Activated B cell treated with CpG ODN at 0.5 μM for 24 hours (primary cell): ENCODE measurements at regions not wholly inside any gene's neighbourhood (a gene's known extent, or its start where the extent isn't known, plus 50 kb on each side); places are given as distances from the start of the nearest gene placed in this dataset.

Experiments
- ATAC-seq: fragments of 200-7000 bp; cut with Tn5 transposase; one replicate; pipeline ENCODE4 v1.10.0; 2021; ENCODE audit warnings: low read depth, mild to moderate bottlenecking, moderate library complexity
- CTCF ChIA-PET: fragments of 350-600 bp; sonication (Branson Sonifier 250); formaldehyde crosslinking; loops from one replicate; lab custom pipeline; 2021; ENCODE audit warnings: antibody characterized with exemption; lab: Charles Lee
- POLR2A ChIA-PET: fragments of 350-600 bp; sonication (Branson Sonifier 250); formaldehyde crosslinking; loops from one replicate; lab custom pipeline; 2021; ENCODE audit warnings: antibody characterized with exemption; lab: Charles Lee
- DNase-seq: peaks from one replicate; pipeline ENCODE4 v3.0.0; 2022
- H3K27ac Mint-ChIP-seq: one replicate; pipeline ENCODE4 v1.8.0; 2020; ENCODE audit warnings: mixed read lengths
- H3K27me3 Mint-ChIP-seq: one replicate; pipeline ENCODE4 v1.8.0; 2021; ENCODE audit warnings: mixed read lengths
- H3K36me3 Mint-ChIP-seq: one replicate; pipeline ENCODE4 v1.8.0; 2021; ENCODE audit warnings: low read depth, mixed read lengths
- H3K4me1 Mint-ChIP-seq: one replicate; pipeline ENCODE4 v1.8.0; 2021; ENCODE audit warnings: mixed read lengths
- H3K4me3 Mint-ChIP-seq: one replicate; pipeline ENCODE4 v1.8.0; 2020; ENCODE audit warnings: mild to moderate bottlenecking, mixed read lengths
- H3K9me3 Mint-ChIP-seq: one replicate; pipeline ENCODE4 v1.8.0; 2020; ENCODE audit warnings: mixed read lengths
- CTCF ChIP-seq: fragments of 200-600 bp; IDR thresholded peaks from one replicate; pipeline ENCODE4 v1.8.0; 2022; ENCODE audit warnings: antibody characterized with exemption, mild to moderate bottlenecking
- intact Hi-C: fragments of 100-400 bp; cut with micrococcal nuclease; formaldehyde crosslinking; loops from one replicate; pipeline ENCODE4 v1.15.1; 2024

GRCh38 chr3:177665122-177665808, 468.0 kb upstream of the TBL1XR1 start:
- ATAC-seq (no peak), DNase-seq (no peak)
- intact Hi-C loops, result no loop called here
- Mint-ChIP-seq H3K27ac (no peak overlapping the region), H3K4me3 (no peak overlapping the region), H3K9me3 (no peaks in the 10 kb centered on the region), H3K36me3 (no peaks in the 10 kb centered on the region), H3K27me3 (no peaks in the 10 kb centered on the region), H3K4me1 (no peaks in the 10 kb centered on the region)
- no peak for TF ChIP-seq CTCF
- CTCF ChIA-PET, result no interaction called here
- POLR2A ChIA-PET, result no interaction called here

DNA sequence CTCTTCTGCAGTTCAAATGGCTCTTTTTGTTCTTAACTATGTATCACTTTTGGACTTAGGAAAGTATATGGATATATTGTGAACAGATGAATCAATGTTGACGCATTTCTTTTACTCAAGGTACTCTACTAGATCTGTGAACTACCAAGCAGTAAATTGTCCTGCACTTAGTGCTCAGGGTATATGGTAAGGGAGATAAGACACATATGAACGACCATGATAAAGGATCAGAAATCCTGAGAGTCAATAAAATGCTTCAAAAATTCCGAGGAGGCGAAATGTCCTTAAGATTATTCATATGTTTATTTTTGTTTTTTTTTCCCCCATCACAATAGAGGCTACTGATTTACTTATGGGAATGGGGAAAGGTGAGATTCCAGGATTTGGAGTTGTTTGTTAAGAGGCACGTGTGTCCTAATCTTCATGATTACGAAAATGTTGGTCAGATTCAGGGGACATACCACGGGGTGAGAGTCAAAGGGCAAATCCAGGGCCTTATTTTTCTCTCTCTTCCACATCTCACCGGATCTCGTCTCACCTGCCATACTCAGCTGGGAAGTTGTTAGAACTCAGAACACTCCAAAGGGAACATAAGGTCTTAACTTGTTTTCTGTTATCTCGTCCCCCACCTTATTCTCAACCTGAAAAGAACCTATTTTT, 475.1 kb upstream of the TBL1XR1 start:
- H3K36me3 Mint-ChIP-seq, result no peaks in the 10 kb centered on the region
- H3K27me3 Mint-ChIP-seq, result no peaks in the 10 kb centered on the region
- intact Hi-C loops, result no loop called here
- ChIA-PET POLR2A (no interaction called here), CTCF (no interaction called here)
- no peaks in the 10 kb centered on the region for H3K4me1 Mint-ChIP-seq
- no peak for TF ChIP-seq CTCF
- no peaks in the 10 kb centered on the region for H3K9me3 Mint-ChIP-seq
- no peak for DNase-seq
- no peak overlapping the region for H3K27ac Mint-ChIP-seq
- H3K4me3 Mint-ChIP-seq, result no peak overlapping the region
- ATAC-seq, result no peak

DNA sequence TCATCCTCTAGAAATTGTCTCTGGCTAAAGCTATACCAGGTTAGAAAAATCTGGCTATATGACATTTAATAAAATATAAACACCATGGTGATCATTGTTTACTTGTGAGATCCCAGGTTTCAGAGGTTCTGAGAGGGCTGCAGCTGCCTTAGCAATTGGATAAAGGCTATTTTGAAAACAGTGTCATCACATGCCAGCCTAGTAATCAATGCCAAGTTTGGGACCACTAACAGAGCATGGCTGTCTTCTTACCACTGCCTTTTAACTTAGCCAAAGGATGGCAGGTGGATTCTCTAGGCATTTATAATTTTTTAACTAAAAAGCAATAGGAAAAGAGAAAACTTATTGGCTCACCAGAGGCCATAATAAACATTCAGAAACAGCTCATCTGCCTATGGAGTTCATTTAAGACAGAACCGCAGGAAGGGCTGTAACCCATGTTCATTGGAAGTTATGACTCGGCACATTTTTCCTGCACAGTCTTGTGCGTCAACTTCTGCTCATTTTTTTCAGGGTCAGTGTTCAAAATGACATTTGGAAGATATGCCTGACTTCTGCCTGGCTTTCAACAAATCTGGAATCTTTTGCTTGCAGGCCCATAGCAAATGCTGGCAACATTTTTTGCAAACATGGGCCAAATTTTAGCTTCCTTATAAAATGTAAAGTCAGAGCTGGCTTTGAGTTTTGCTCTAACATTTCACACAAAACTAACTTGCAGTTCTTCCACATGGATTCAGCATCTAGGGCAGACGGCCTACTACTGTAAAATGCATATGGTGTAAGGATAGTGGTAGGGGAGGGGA, 476.0 kb upstream of the TBL1XR1 start:
- POLR2A ChIA-PET, result no interaction called here
- ATAC-seq, result no peak
- intact Hi-C loops, result no loop called here
- no peak for TF ChIP-seq CTCF
- CTCF ChIA-PET, result no interaction called here
- Mint-ChIP-seq H3K27me3 (no peaks in the 10 kb centered on the region), H3K36me3 (no peaks in the 10 kb centered on the region), H3K4me3 (no peak overlapping the region), H3K27ac (no peak overlapping the region), H3K9me3 (no peaks in the 10 kb centered on the region), H3K4me1 (no peaks in the 10 kb centered on the region)
- no peak for DNase-seq

DNA sequence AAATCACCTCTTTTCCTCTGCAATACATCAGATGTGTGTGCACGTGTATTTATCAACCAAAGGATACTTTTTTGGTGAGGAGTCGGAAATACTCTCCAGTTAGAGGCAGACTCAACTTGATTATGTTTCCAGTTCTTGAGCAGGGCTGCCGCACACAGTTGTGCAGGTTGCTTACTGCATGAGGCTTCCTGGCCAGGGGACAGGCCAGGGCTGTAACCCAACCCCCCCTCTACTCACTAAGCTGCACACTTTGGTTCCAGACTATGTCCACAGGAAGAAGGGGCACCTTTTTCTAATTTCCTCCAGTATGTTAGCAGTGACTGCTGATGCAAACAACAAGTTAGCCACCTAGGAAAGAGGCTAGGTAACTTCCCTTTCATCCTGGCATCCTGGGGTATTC, 476.9 kb upstream of the TBL1XR1 start:
- no peak for TF ChIP-seq CTCF
- Mint-ChIP-seq H3K4me3 (no peak overlapping the region), H3K36me3 (no peaks in the 10 kb centered on the region), H3K27me3 (no peaks in the 10 kb centered on the region), H3K27ac (no peak overlapping the region), H3K4me1 (no peaks in the 10 kb centered on the region), H3K9me3 (no peaks in the 10 kb centered on the region)
- POLR2A ChIA-PET, result no interaction called here
- ATAC-seq (no peak), DNase-seq (no peak)
- CTCF ChIA-PET, result no interaction called here
- intact Hi-C loops, result no loop called here

- no peak overlapping the region for H3K27ac Mint-ChIP-seq
- ChIA-PET CTCF (no interaction called here), POLR2A (no interaction called here)
- no peak overlapping the region for H3K4me3 Mint-ChIP-seq
- H3K9me3 Mint-ChIP-seq, result no peaks in the 10 kb centered on the region
- no peaks in the 10 kb centered on the region for H3K36me3 Mint-ChIP-seq
- DNase-seq (no peak), ATAC-seq (no peak)
- intact Hi-C loops, result no loop called here
- TF ChIP-seq CTCF, result no peak
- no peaks in the 10 kb centered on the region for H3K27me3 Mint-ChIP-seq
- peaks cover 3% of the 10 kb centered on the region for H3K4me1 Mint-ChIP-seq
Observed at GRCh38 chr3:177676148-177676547, 478.9 kb upstream of the TBL1XR1 start.
